Liver (tissue), 3 donors: ENCODE measurements at regions not wholly inside any gene's neighbourhood (a gene's known extent, or its start where the extent isn't known, plus 50 kb on each side); places are given as distances from the start of the nearest gene placed in this dataset.

Source experiments
- GABPA ChIP-seq, 2 donors: IDR thresholded peaks in 1 of 2; conservative IDR thresholded peaks in 1 of 2; 2 replicates each; pipeline ENCODE4 v1.6.1; 2016; ENCODE audit warnings: antibody characterized with exemption in 2 of 2, mild to moderate bottlenecking in 1 of 2, moderate library complexity in 1 of 2
- JUND ChIP-seq, 2 donors: IDR thresholded peaks; 2 replicates each; pipeline ENCODE4 v1.6.1; 2016; ENCODE audit warnings: antibody characterized with exemption in 2 of 2
- RAD21 ChIP-seq, 2 donors: IDR thresholded peaks; 2 replicates each; pipeline ENCODE4 v1.6.1; 2016; ENCODE audit warnings: antibody characterized with exemption in 2 of 2, mild to moderate bottlenecking in 2 of 2
- REST ChIP-seq: IDR thresholded peaks from 2 replicates; pipeline ENCODE4 v1.6.1; 2016; ENCODE audit warnings: antibody characterized with exemption, mild to moderate bottlenecking
- YY1 ChIP-seq: IDR thresholded peaks from 2 replicates; pipeline ENCODE4 v1.6.1; 2016; ENCODE audit warnings: antibody characterized with exemption, mild to moderate bottlenecking
- ZBTB33 ChIP-seq: IDR thresholded peaks from 2 replicates; pipeline ENCODE4 v1.6.1; 2016; ENCODE audit warnings: antibody characterized with exemption
- TF ChIP-seq, protein P1 (sequence below): fragments of 150-350 bp; IDR thresholded peaks from 2 replicates; pipeline ENCODE4 v1.5.1; 2017; ENCODE audit warnings: improper control_type of control experiment, low read depth, low read length; ENCODE audit not compliant: missing input control
- donor health status: healthy.
- donor health status: healthy.

GRCh38 chr14:84686550-84686949 lies 843.4 kb upstream of the FLRT2 start:
- TF ChIP-seq, protein P1, sequence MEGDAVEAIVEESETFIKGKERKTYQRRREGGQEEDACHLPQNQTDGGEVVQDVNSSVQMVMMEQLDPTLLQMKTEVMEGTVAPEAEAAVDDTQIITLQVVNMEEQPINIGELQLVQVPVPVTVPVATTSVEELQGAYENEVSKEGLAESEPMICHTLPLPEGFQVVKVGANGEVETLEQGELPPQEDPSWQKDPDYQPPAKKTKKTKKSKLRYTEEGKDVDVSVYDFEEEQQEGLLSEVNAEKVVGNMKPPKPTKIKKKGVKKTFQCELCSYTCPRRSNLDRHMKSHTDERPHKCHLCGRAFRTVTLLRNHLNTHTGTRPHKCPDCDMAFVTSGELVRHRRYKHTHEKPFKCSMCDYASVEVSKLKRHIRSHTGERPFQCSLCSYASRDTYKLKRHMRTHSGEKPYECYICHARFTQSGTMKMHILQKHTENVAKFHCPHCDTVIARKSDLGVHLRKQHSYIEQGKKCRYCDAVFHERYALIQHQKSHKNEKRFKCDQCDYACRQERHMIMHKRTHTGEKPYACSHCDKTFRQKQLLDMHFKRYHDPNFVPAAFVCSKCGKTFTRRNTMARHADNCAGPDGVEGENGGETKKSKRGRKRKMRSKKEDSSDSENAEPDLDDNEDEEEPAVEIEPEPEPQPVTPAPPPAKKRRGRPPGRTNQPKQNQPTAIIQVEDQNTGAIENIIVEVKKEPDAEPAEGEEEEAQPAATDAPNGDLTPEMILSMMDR: no peak
- TF ChIP-seq GABPA (IDR thresholded peaks at IDR 0.05 in 1 of 2, conservative IDR thresholded peaks at IDR 0.05 in 1 of 2) (no peak), RAD21 (IDR thresholded peaks at IDR 0.05) (no peak), REST (no peak), ZBTB33 (no peak), JUND (IDR thresholded peaks at IDR 0.05) (no peak), YY1 (no peak)
